OCI-LY7 (cell line): ENCODE measurements at regions not wholly inside any gene's neighbourhood (a gene's known extent, or its start where the extent isn't known, plus 50 kb on each side); places are given as distances from the start of the nearest gene placed in this dataset.
A peak's percentile ranks its signal among the peaks of the same experiment; 100 is the strongest.

Experiments
- BruUV-seq: library from RNA; stranded (reverse); fragments of 400-500 nt; replicated peaks from 2 replicates; lab custom pipeline; 2021; lab: Mats Ljungman, UMichigan
- CTCF ChIA-PET: fragments of 300-600 bp; sonication (Branson Sonifier 250); formaldehyde crosslinking; loops from one replicate; lab custom pipeline; 2022; ENCODE audit warnings: antibody characterized with exemption; ENCODE audit not compliant: unreplicated experiment; lab: Charles Lee
- POLR2A ChIA-PET: fragments of 300-600 bp; sonication (Branson Sonifier 250); formaldehyde crosslinking; loops from one replicate; lab custom pipeline; 2022; ENCODE audit warnings: antibody characterized with exemption; lab: Charles Lee
- DNase-seq: peaks from one replicate; pipeline ENCODE4 v3.0.0-alpha.2; 2015; ENCODE audit warnings: low spot score
- H2AFZ ChIP-seq: fragments of 200-600 bp; sonication (generic), shearing (Covaris generic); 2 replicates; pipeline ENCODE4 v1.6.1; 2014; ENCODE audit warnings: mild to moderate bottlenecking, antibody characterized with exemption, low read length, moderate library complexity
- H3K27ac ChIP-seq: fragments of 200-600 bp; sonication (generic); 2 replicates; pipeline ENCODE4 v1.5.1; 2014; ENCODE audit warnings: mixed run types, low read depth, mild to moderate bottlenecking, moderate library complexity, low read length, inconsistent platforms; ENCODE audit not compliant: poor library complexity, severe bottlenecking
- H3K36me3 ChIP-seq: fragments of 200-600 bp; sonication (generic); 2 replicates; pipeline ENCODE4 v1.6.1; 2014; ENCODE audit warnings: mild to moderate bottlenecking, antibody characterized with exemption, low read length, moderate library complexity, mixed read lengths; ENCODE audit not compliant: insufficient read depth
- H3K4me1 ChIP-seq: fragments of 200-600 bp; sonication (generic); 2 replicates; pipeline ENCODE4 v1.5.1; 2014; ENCODE audit warnings: mild to moderate bottlenecking, low read length; ENCODE audit not compliant: insufficient read depth, poor library complexity, severe bottlenecking
- H3K4me2 ChIP-seq: fragments of 200-600 bp; sonication (generic); 2 replicates; pipeline ENCODE4 v1.6.1; 2014; ENCODE audit warnings: mild to moderate bottlenecking, low read length
- H3K4me3 ChIP-seq: fragments of 200-600 bp; sonication (generic); 2 replicates; pipeline ENCODE4 v1.5.1; 2014; ENCODE audit warnings: mild to moderate bottlenecking, low read depth, low read length; ENCODE audit not compliant: poor library complexity, severe bottlenecking
- H3K79me2 ChIP-seq: fragments of 200-600 bp; sonication (generic); 2 replicates; pipeline ENCODE4 v1.6.1; 2016; ENCODE audit warnings: low read depth, mild to moderate bottlenecking, low read length, moderate library complexity, mixed read lengths; ENCODE audit not compliant: insufficient read depth
- H3K9me2 ChIP-seq: fragments of 200-600 bp; sonication (generic); 2 replicates; pipeline ENCODE4 v1.6.1; 2016; ENCODE audit warnings: mild to moderate bottlenecking, low read length, mixed read lengths; ENCODE audit not compliant: insufficient read depth
- H3K9me3 ChIP-seq: fragments of 200-600 bp; sonication (generic); 2 replicates; pipeline ENCODE4 v1.6.1; 2014; ENCODE audit warnings: mild to moderate bottlenecking, mixed run types, low read length, mixed read lengths
- H4K20me1 ChIP-seq: fragments of 200-600 bp; sonication (generic); 2 replicates; pipeline ENCODE4 v1.6.1; 2014; ENCODE audit warnings: mild to moderate bottlenecking, antibody characterized with exemption, low read length, moderate library complexity, mixed read lengths; ENCODE audit not compliant: insufficient read depth
- CTCF ChIP-seq: fragments of 200-600 bp; sonication (generic); conservative IDR thresholded peaks from 2 replicates; pipeline ENCODE4 v1.5.1; 2014; ENCODE audit warnings: mild to moderate bottlenecking, antibody characterized with exemption, low read length, moderate library complexity, mixed read lengths
- EZH2phosphoT487 ChIP-seq: fragments of 200-600 bp; sonication (generic); IDR thresholded peaks from 2 replicates; pipeline ENCODE4 v1.6.1; 2018; ENCODE audit warnings: low read depth, borderline replicate concordance, mild to moderate bottlenecking, mixed run types, antibody characterized with exemption, low read length, moderate library complexity, mixed read lengths
- intact Hi-C: fragments of 100-400 bp; cut with micrococcal nuclease; formaldehyde crosslinking; loops from one replicate; pipeline ENCODE4 v1.10.0; 2022; ENCODE audit not compliant: unreplicated experiment

- TF ChIP-seq CTCF (peak; percentile 47; the same call in 1 of the 2 replicates), EZH2phosphoT487 (no peak)
- no TSS peak for BruUV-seq
- Histone ChIP-seq H3K27ac (peak overlapping the region; percentile 32), H3K4me2 (peak overlapping the region; percentile 26; the same call in 1 of the 2 replicates), H3K4me1 (peaks cover 19% of the 10 kb centered on the region), H3K9me2 (no peaks in the 10 kb centered on the region), H2AFZ (peak overlapping the region; percentile 70; the same call in 1 of the 2 replicates), H3K9me3 (no peaks in the 10 kb centered on the region), H3K4me3 (no peak overlapping the region), H4K20me1 (no peaks in the 10 kb centered on the region), H3K36me3 (no peaks in the 10 kb centered on the region), H3K79me2 (no peaks in the 10 kb centered on the region)
- POLR2A ChIA-PET: interaction anchor here (0.8 to 1.9 kb wide), 4 partner anchors 10 to 23 kb away, joined by 3 to 4 read pairs (median 3); no protein-coding TSS in a partner anchor
- DNase-seq: peak; percentile 20
- CTCF ChIA-PET: no interaction called here
- intact Hi-C loops: loop anchor here (2.0 to 5.0 kb wide), 2 partner anchors 115 to 321 kb away; no protein-coding TSS in a partner anchor
These were observed 547.7 kb upstream of the LRRTM1 start for GRCh38 chr2:80852079-80852807.

DNA sequence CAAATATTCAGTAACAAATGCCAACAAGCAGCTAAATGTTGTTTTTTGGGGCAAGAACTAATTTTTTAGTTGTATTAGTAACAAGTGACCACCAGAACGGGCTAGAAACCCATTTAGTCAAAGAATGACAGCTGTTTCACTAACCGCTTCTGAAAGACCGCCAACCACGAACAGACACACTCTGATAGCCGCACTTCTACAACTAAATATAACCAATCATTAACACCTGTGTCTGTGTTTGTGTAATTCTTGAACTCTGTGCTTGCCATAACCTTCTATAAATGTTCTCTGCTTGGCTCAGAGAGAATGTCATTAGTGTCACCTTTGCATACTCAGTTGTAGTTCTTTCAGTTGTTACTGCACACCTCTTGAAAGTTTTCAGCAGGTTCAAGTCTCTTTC is 526.3 kb upstream of the LRRTM1 start:
- H3K36me3 ChIP-seq: peaks cover 5% of the 10 kb centered on the region
- H4K20me1 ChIP-seq: no peaks in the 10 kb centered on the region
- peaks cover 53% of the 10 kb centered on the region for H3K4me1 ChIP-seq
- POLR2A ChIA-PET: interaction anchor here (0.6 kb wide), 1 partner anchor 101 kb away, joined by 4 read pairs; no protein-coding TSS in a partner anchor
- DNase-seq: peak; percentile 86
- peak overlapping the region; percentile 96 for H3K27ac ChIP-seq
- peak overlapping the region; percentile 61 for H3K4me2 ChIP-seq
- no peaks in the 10 kb centered on the region for H3K9me2 ChIP-seq
- BruUV-seq: no TSS peak
- CTCF ChIA-PET: no interaction called here
- H2AFZ ChIP-seq: peak overlapping the region; percentile 10; the same call in 1 of the 2 replicates
- H3K4me3 ChIP-seq: peak overlapping the region; percentile 50
- intact Hi-C loops: loop anchor here (1.0 kb wide), 2 partner anchors 94 to 301 kb away; no protein-coding TSS in a partner anchor
- TF ChIP-seq CTCF (no peak), EZH2phosphoT487 (no peak)
- H3K79me2 ChIP-seq: no peaks in the 10 kb centered on the region
- peaks cover 18% of the 10 kb centered on the region; the same call in 1 of the 2 replicates for H3K9me3 ChIP-seq
